Mesendoderm (in vitro differentiated cells): ENCODE measurements at regions not wholly inside any gene's neighbourhood (a gene's known extent, or its start where the extent isn't known, plus 50 kb on each side); places are given as distances from the start of the nearest gene placed in this dataset.
"Not testable (repeated sequence)": the region's sequence is repeated elsewhere in the genome, so short reads cannot be mapped to it uniquely, and the experiment has no call there.

Experiments
- DNase-seq: peaks from one replicate; pipeline ENCODE4 v3.0.0; 2013
- H2AK5ac ChIP-seq: 2 replicates; pipeline ENCODE4 v1.6.1; 2013; ENCODE audit warnings: low read length, inconsistent platforms
- H2BK120ac ChIP-seq: 2 replicates; pipeline ENCODE4 v1.6.1; 2013; ENCODE audit warnings: low read depth, mild to moderate bottlenecking, low read length, moderate library complexity, mixed read lengths
- H2BK15ac ChIP-seq: replicated peaks from 2 replicates; pipeline ENCODE4 v1.6.1; 2013; ENCODE audit warnings: low read depth, mild to moderate bottlenecking, moderate library complexity
- H2BK5ac ChIP-seq: 2 replicates; pipeline ENCODE4 v1.6.1; 2013; ENCODE audit warnings: low read length, inconsistent platforms
- H3K18ac ChIP-seq: 2 replicates; pipeline ENCODE4 v1.6.1; 2013; ENCODE audit warnings: mild to moderate bottlenecking, low read length, mixed read lengths
- H3K23ac ChIP-seq: one replicate; pipeline ENCODE4 v1.6.1; 2013; ENCODE audit warnings: low read length
- H3K27ac ChIP-seq: 2 replicates; pipeline ENCODE4 v1.5.1; 2013; ENCODE audit warnings: low read depth, mild to moderate bottlenecking, inconsistent platforms, low read length, moderate library complexity
- H3K27me3 ChIP-seq: 2 replicates; pipeline ENCODE4 v1.6.1; 2013; ENCODE audit warnings: low read length, control low read depth, mild to moderate bottlenecking, inconsistent platforms; ENCODE audit not compliant: insufficient read depth, poor library complexity
- H3K36me3 ChIP-seq: 2 replicates; pipeline ENCODE4 v1.6.1; 2013; ENCODE audit warnings: low read length, inconsistent platforms; ENCODE audit not compliant: control insufficient read depth, insufficient read depth
- H3K4ac ChIP-seq: one replicate; pipeline ENCODE4 v1.6.1; 2013; ENCODE audit warnings: low read depth, mild to moderate bottlenecking, low read length, moderate library complexity
- H3K4me1 ChIP-seq: 2 replicates; pipeline ENCODE4 v1.6.1; 2013; ENCODE audit warnings: low read depth, low read length, inconsistent platforms; ENCODE audit not compliant: control insufficient read depth
- H3K4me2 ChIP-seq: 2 replicates; pipeline ENCODE4 v1.6.1; 2013; ENCODE audit warnings: low read length
- H3K4me3 ChIP-seq: 2 replicates; pipeline ENCODE4 v1.5.1; 2013; ENCODE audit warnings: mild to moderate bottlenecking, low read length
- H3K56ac ChIP-seq: one replicate; pipeline ENCODE4 v1.6.1; 2013; ENCODE audit warnings: low read length
- H3K79me1 ChIP-seq: 2 replicates; pipeline ENCODE4 v1.6.1; 2013; ENCODE audit warnings: low read length, inconsistent platforms
- H3K79me2 ChIP-seq: 2 replicates; pipeline ENCODE4 v1.6.1; 2013; ENCODE audit warnings: mild to moderate bottlenecking, low read length; ENCODE audit not compliant: control insufficient read depth, insufficient read depth
- H3K9ac ChIP-seq: 2 replicates; pipeline ENCODE4 v1.6.1; 2013; ENCODE audit warnings: low read length, inconsistent platforms
- H4K5ac ChIP-seq: one replicate; pipeline ENCODE4 v1.6.1; 2013; ENCODE audit warnings: low read length
- H4K8ac ChIP-seq: one replicate; pipeline ENCODE4 v1.6.1; 2013; ENCODE audit warnings: low read depth, mild to moderate bottlenecking, control low read depth, low read length, moderate library complexity
- WGBS: extraction: QIAGEN DNeasy Blood & Tissue Kit; methylation state at CpG from one replicate; pipeline ENCODE4 v1.1.7; 2013; ENCODE audit warnings: low lambda C conversion rate, missing lambda C conversion rate; ENCODE audit not compliant: insufficient coverage; ENCODE audit errors: extremely low coverage; 5-methylcytosine and 5-hydroxymethylcytosine counted together

DNA sequence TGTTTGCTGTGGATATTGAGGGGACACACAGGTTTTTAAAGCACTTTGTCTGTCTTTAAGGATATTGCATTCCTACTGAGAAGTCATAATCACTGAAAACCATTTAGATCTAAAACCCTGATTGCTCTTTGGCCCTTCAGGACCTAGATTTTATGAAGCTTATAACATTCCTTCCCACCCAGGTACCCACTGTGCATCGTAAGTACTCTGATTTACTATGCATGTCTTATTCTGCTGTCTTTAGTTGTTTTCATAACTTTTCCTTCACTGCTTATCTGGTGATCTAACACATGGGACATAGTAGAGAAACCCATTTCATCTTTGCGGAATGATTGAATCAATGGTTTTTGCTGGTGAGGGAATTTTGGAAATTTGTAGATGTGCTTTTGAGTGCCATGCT is 247.0 kb upstream of the RARB start:
- Histone ChIP-seq H3K27ac (no peak overlapping the region), H3K4me3 (no peak overlapping the region), H2BK15ac (no peak overlapping the region), H2AK5ac (no peak overlapping the region), H3K79me1 (no peaks in the 10 kb centered on the region), H3K9ac (no peak overlapping the region), H3K4ac (no peak overlapping the region), H3K79me2 (no peaks in the 10 kb centered on the region), H3K36me3 (no peaks in the 10 kb centered on the region), H2BK5ac (no peak overlapping the region), H4K5ac (no peak overlapping the region), H3K56ac (no peak overlapping the region), H3K23ac (no peak overlapping the region), H2BK120ac (no peak overlapping the region), H4K8ac (no peak overlapping the region), H3K27me3 (no peaks in the 10 kb centered on the region), H3K4me1 (no peaks in the 10 kb centered on the region), H3K4me2 (no peak overlapping the region), H3K18ac (no peak overlapping the region)
- no CpG with 5 or more reads among the region's 2 CpGs for WGBS
- DNase-seq = no peak

DNA sequence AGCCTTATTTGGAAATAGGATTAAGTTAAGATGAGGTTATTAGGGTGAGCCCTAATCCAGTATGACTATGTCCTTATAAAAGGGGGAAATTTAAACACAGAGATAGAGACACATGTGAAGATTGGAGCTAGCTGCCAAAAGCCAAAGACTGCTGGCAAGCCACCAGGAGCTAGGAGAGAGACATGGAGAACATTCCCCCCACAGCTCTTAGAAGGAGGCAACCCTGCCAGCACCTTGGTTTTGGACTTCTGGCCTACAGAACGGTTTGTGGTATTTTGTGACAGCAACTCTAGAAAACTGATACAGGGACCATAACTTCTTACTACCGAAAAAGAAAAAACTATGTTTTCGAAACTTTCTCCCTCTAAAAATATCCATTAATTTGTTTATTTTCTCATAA is 245.3 kb upstream of the RARB start:
- Histone ChIP-seq H2BK5ac (no peak overlapping the region), H2BK120ac (no peak overlapping the region), H3K9ac (no peak overlapping the region), H3K27ac (no peak overlapping the region), H3K18ac (no peak overlapping the region), H4K5ac (no peak overlapping the region), H3K79me2 (no peaks in the 10 kb centered on the region), H3K4me2 (no peak overlapping the region), H3K4me3 (no peak overlapping the region), H2BK15ac (no peak overlapping the region), H3K23ac (no peak overlapping the region), H3K4ac (no peak overlapping the region), H2AK5ac (no peak overlapping the region), H3K36me3 (no peaks in the 10 kb centered on the region), H3K79me1 (no peaks in the 10 kb centered on the region), H3K56ac (no peak overlapping the region), H3K4me1 (no peaks in the 10 kb centered on the region), H4K8ac (no peak overlapping the region), H3K27me3 (no peaks in the 10 kb centered on the region)
- DNase-seq = no peak
- no CpG with 5 or more reads among the region's 3 CpGs for WGBS

DNA sequence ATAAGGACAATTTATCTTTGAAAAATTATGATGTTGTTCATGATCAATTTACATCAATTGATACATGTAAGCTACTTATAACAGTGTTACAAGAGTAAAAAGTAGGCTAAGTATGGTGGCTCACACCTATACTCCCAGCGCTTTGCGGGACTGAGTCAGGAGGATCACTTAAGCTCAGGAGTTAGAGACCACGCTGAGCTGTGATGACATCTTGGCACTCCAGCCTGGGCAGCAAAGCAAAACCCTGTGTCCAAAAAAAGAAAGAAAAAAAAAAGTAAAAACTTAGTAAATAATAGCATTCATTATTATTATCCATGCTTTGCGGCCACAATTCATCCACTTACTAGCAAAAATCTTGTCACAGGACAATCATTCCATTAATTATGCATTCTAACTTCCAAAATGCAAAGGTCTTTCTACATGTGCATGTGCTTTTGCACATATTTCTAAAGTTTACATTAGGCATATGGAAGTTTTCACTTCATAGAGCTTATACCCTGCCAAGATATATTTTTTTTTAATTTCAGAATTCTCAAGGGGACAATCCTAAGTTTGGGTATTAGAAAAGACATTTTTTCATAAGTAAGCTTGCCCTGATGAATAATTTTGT is 243.3 kb upstream of the RARB start:
- H3K36me3 ChIP-seq = no peaks in the 10 kb centered on the region
- no peak overlapping the region for H3K4me2 ChIP-seq
- no peak for DNase-seq
- no peaks in the 10 kb centered on the region for H3K79me2 ChIP-seq
- no peak overlapping the region for H3K18ac ChIP-seq
- H3K27ac ChIP-seq = no peak overlapping the region
- H3K23ac ChIP-seq = no peak overlapping the region
- no peak overlapping the region for H2BK15ac ChIP-seq
- no peak overlapping the region for H3K4ac ChIP-seq
- no peak overlapping the region for H3K56ac ChIP-seq
- H4K5ac ChIP-seq = no peak overlapping the region
- no peaks in the 10 kb centered on the region for H3K79me1 ChIP-seq
- no CpG with 5 or more reads among the region's 4 CpGs for WGBS
- no peak overlapping the region for H3K4me3 ChIP-seq
- no peak overlapping the region for H2AK5ac ChIP-seq
- H3K27me3 ChIP-seq = no peaks in the 10 kb centered on the region
- no peaks in the 10 kb centered on the region for H3K4me1 ChIP-seq
- H2BK5ac ChIP-seq = no peak overlapping the region
- H2BK120ac ChIP-seq = no peak overlapping the region
- H4K8ac ChIP-seq = no peak overlapping the region
- H3K9ac ChIP-seq = no peak overlapping the region

DNA sequence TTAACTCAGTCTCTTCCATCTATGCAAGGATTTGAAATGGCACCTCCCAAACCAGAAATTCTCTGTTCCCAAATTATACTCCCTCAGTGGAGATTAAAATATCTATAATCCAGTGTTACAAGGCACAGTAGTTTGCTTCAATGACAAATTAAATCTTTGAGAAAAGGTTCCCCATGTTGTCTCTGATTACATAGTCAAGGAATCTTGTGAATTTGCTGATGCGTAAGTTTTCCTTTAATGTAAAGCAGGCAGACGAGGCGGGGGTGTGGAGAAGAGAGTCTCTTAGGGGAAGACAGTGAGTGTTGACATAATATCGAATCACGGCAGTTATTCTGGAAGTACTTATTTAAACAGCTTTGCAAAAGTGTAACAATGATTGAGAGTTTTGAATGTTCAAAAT is 236.4 kb upstream of the RARB start:
- DNase-seq = peak; percentile 7
- Histone ChIP-seq H3K4ac (no peak overlapping the region), H3K27me3 (no peaks in the 10 kb centered on the region), H2BK120ac (no peak overlapping the region), H2BK15ac (no peak overlapping the region), H3K56ac (no peak overlapping the region), H3K27ac (no peak overlapping the region), H3K4me3 (no peak overlapping the region), H3K4me2 (no peak overlapping the region), H3K9ac (no peak overlapping the region), H3K18ac (no peak overlapping the region), H3K4me1 (no peaks in the 10 kb centered on the region), H3K36me3 (no peaks in the 10 kb centered on the region), H3K23ac (no peak overlapping the region), H2AK5ac (no peak overlapping the region), H3K79me2 (no peaks in the 10 kb centered on the region), H4K5ac (no peak overlapping the region), H2BK5ac (no peak overlapping the region), H4K8ac (no peak overlapping the region), H3K79me1 (no peaks in the 10 kb centered on the region)
- no CpG with 5 or more reads among the region's 5 CpGs for WGBS

DNA sequence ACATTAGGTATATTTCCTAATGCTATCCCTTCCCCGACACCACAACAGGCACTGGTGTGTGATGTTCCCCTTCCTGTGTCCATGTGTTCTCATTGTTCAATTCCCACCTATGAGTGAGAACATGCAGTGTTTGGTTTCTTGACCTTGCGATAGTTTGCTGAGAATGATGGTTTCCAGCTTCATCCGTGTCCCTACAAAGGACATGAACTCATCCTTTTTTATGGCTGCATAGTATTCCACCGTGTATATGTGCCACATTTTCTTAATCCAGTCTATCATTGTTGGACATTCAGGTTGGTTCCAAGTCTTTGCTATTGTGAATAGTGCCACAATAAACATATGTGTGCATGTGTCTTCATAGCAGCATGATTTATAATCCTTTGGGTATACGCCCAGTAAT is 228.5 kb upstream of the RARB start:
- WGBS = no CpG with 5 or more reads among the region's 5 CpGs

DNA sequence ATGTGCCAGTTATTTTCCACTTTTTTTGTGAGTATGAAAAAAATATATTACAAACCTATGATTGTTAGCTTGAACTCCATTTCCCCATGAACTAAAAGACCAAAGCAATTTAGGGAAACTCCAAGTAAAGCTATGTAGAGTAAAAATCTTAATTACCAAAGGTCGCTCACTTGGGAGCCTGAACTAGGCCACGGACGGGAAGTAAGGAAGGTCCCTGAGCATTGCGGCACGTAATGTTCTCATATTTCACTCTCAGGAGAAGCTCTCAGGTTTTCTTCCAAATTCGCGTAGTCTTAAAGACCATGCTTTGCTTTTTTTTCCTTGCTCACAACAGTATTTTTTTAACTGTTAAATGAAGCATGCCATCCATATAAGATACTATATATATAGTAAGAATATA is 215.3 kb upstream of the RARB start:
- Histone ChIP-seq H3K27me3 (no peaks in the 10 kb centered on the region), H3K56ac (no peak overlapping the region), H3K36me3 (no peaks in the 10 kb centered on the region), H3K79me1 (no peaks in the 10 kb centered on the region), H3K79me2 (no peaks in the 10 kb centered on the region), H3K9ac (no peak overlapping the region), H4K5ac (no peak overlapping the region), H2AK5ac (no peak overlapping the region), H3K23ac (no peak overlapping the region), H2BK5ac (no peak overlapping the region), H3K18ac (no peak overlapping the region), H3K4me3 (no peak overlapping the region), H3K4ac (no peak overlapping the region), H3K4me1 (no peaks in the 10 kb centered on the region), H2BK15ac (no peak overlapping the region), H3K4me2 (no peak overlapping the region), H2BK120ac (no peak overlapping the region), H3K27ac (no peak overlapping the region), H4K8ac (no peak overlapping the region)
- no peak for DNase-seq
- WGBS = no CpG with 5 or more reads among the region's 7 CpGs

More for the DNA sequence above, 228.5 kb upstream of the RARB start:
- not testable (repeated sequence) for H3K4ac ChIP-seq, H3K23ac ChIP-seq, H3K36me3 ChIP-seq, H3K27ac ChIP-seq, H3K4me2 ChIP-seq, DNase-seq, H3K27me3 ChIP-seq, H3K79me1 ChIP-seq, H4K8ac ChIP-seq, H4K5ac ChIP-seq, H3K18ac ChIP-seq, H3K4me3 ChIP-seq, H3K79me2 ChIP-seq, H2BK5ac ChIP-seq, H2BK120ac ChIP-seq, H3K56ac ChIP-seq, H3K9ac ChIP-seq, H3K4me1 ChIP-seq, H2AK5ac ChIP-seq, H2BK15ac ChIP-seq
